ENCODE measurements at regions not wholly inside any gene's neighbourhood (a gene's known extent, or its start where the extent isn't known, plus 50 kb on each side); places are given as distances from the start of the nearest gene placed in this dataset.

- no peak for DNase-seq (ENCODE audit: low read depth)
These were observed 77.0 kb downstream of the MRPL14 start for GRCh38 chr6:44049989-44050871.

- DNase-seq (ENCODE audit: low read depth), result no peak
These were observed 77.9 kb downstream of the MRPL14 start for GRCh38 chr6:44049163-44049988.

GRCh38 chr6:44048277-44048676 lies 79.0 kb downstream of the MRPL14 start:
- no peak for DNase-seq (ENCODE audit: low read depth)

GRCh38 chr6:44047801-44048200 lies 79.5 kb downstream of the MRPL14 start:
- DNase-seq (ENCODE audit: low read depth), result no peak

- DNase-seq (ENCODE audit: low read depth), result no peak
These were observed 80.1 kb downstream of the MRPL14 start for GRCh38 chr6:44047179-44047546.

- DNase-seq (ENCODE audit: low read depth), result no peak
These were observed 80.6 kb downstream of the MRPL14 start for GRCh38 chr6:44046516-44047178.

GRCh38 chr6:44045672-44046015 lies 81.6 kb downstream of the MRPL14 start:
- no peak for DNase-seq (ENCODE audit: low read depth)

GRCh38 chr6:44044940-44045671 lies 82.1 kb downstream of the MRPL14 start:
- DNase-seq (ENCODE audit: low read depth), result no peak

- DNase-seq (ENCODE audit: low read depth), result no peak
These were observed 83.1 kb downstream of the MRPL14 start for GRCh38 chr6:44044154-44044539.

GRCh38 chr6:44043479-44044153 lies 83.6 kb downstream of the MRPL14 start:
- no peak for DNase-seq (ENCODE audit: low read depth)

- no peak for DNase-seq (ENCODE audit: low read depth)
These were observed 84.2 kb downstream of the MRPL14 start for GRCh38 chr6:44042989-44043478.

GRCh38 chr6:44042261-44042988 lies 84.8 kb downstream of the MRPL14 start:
- no peak for DNase-seq (ENCODE audit: low read depth)

- DNase-seq (ENCODE audit: low read depth), result no peak
These were observed 85.6 kb downstream of the MRPL14 start for GRCh38 chr6:44041461-44042260.

GRCh38 chr6:44040786-44041185 lies 86.5 kb downstream of the MRPL14 start:
- DNase-seq (ENCODE audit: low read depth), result no peak

- DNase-seq (ENCODE audit: low read depth), result no peak
These were observed 87.4 kb downstream of the MRPL14 start for GRCh38 chr6:44039839-44040350.

- DNase-seq (ENCODE audit: low read depth), result no peak
These were observed 88.0 kb downstream of the MRPL14 start for GRCh38 chr6:44039191-44039719.

GRCh38 chr6:44038543-44039065 lies 88.6 kb downstream of the MRPL14 start:
- no peak for DNase-seq (ENCODE audit: low read depth)

GRCh38 chr6:44037847-44038542 lies 89.3 kb downstream of the MRPL14 start:
- no peak for DNase-seq (ENCODE audit: low read depth)
